Liver (tissue), 8 donors: ENCODE measurements at regions not wholly inside any gene's neighbourhood (a gene's known extent, or its start where the extent isn't known, plus 50 kb on each side); places are given as distances from the start of the nearest gene placed in this dataset.

Experiments
- DNase-seq: peaks from one replicate; pipeline ENCODE4 v3.0.0-alpha.2; 2017; ENCODE audit warnings: low spot score
- H3K27ac ChIP-seq, 2 donors: one replicate each; pipeline ENCODE4 v1.7.0; 2013; ENCODE audit warnings: inconsistent platforms in 2 of 2, low read length in 2 of 2, control low read depth in 1 of 2, low read depth in 1 of 2, mild to moderate bottlenecking in 1 of 2
- H3K27me3 ChIP-seq, 4 donors: one replicate each; pipeline versions ENCODE4 v1.6.1 to v1.7.0; 2013; ENCODE audit warnings: low read length in 3 of 4, inconsistent platforms in 1 of 4, mild to moderate bottlenecking in 1 of 4, moderate library complexity in 1 of 4; ENCODE audit not compliant: control insufficient read depth in 4 of 4, insufficient read depth in 4 of 4
- H3K36me3 ChIP-seq, 4 donors: one replicate each; pipeline versions ENCODE4 v1.6.1 to v1.7.0; 2013; ENCODE audit warnings: low read length in 3 of 4, mild to moderate bottlenecking in 3 of 4, low read depth in 1 of 4, moderate library complexity in 1 of 4; ENCODE audit not compliant: control insufficient read depth in 4 of 4, insufficient read depth in 3 of 4
- H3K4me1 ChIP-seq, 4 donors: one replicate each; pipeline versions ENCODE4 v1.6.1 to v1.7.0; 2013; ENCODE audit warnings: low read length in 3 of 4, mild to moderate bottlenecking in 3 of 4, moderate library complexity in 1 of 4; ENCODE audit not compliant: control insufficient read depth in 4 of 4, insufficient read depth in 4 of 4
- H3K4me3 ChIP-seq, 3 donors: one replicate each; pipeline versions ENCODE4 v1.6.1 to v1.7.0; 2013; ENCODE audit warnings: low read length in 3 of 3, control low read depth in 1 of 3, low read depth in 1 of 3, mild to moderate bottlenecking in 1 of 3
- H3K9ac ChIP-seq, 2 donors: one replicate each; pipeline ENCODE4 v1.7.0; 2013; ENCODE audit warnings: low read length in 2 of 2, mild to moderate bottlenecking in 2 of 2, moderate library complexity in 2 of 2, control low read depth in 1 of 2, low read depth in 1 of 2
- H3K9me3 ChIP-seq, 4 donors: one replicate each; pipeline versions ENCODE4 v1.6.1 to v1.7.0; 2013; ENCODE audit warnings: low read length in 3 of 4; ENCODE audit not compliant: control insufficient read depth in 4 of 4
- ATF3 ChIP-seq: IDR thresholded peaks from 2 replicates; pipeline ENCODE4 v1.6.1; 2016; ENCODE audit warnings: antibody characterized with exemption
- CTCF ChIP-seq: fragments of 150-350 bp; IDR thresholded peaks from 2 replicates; pipeline ENCODE4 v1.5.1; 2017; ENCODE audit warnings: improper control_type of control experiment, low read depth, low read length; ENCODE audit not compliant: missing input control
- EGR1 ChIP-seq, 2 donors: IDR thresholded peaks; 2 replicates each; pipeline ENCODE4 v1.6.1; 2016 to 2018; ENCODE audit warnings: antibody characterized with exemption in 2 of 2, low read depth in 2 of 2
- FOXA1 ChIP-seq: IDR thresholded peaks from 2 replicates; pipeline ENCODE4 v1.6.1; 2016; ENCODE audit warnings: antibody characterized with exemption
- FOXA2 ChIP-seq: IDR thresholded peaks from 2 replicates; pipeline ENCODE4 v1.6.1; 2016; ENCODE audit warnings: antibody characterized with exemption
- GABPA ChIP-seq, 2 donors: IDR thresholded peaks in 1 of 2; conservative IDR thresholded peaks in 1 of 2; 2 replicates each; pipeline ENCODE4 v1.6.1; 2016; ENCODE audit warnings: antibody characterized with exemption in 2 of 2, mild to moderate bottlenecking in 1 of 2, moderate library complexity in 1 of 2
- HNF4A ChIP-seq, 2 donors: conservative IDR thresholded peaks; 2 replicates each; pipeline ENCODE4 v1.6.1; 2016; ENCODE audit warnings: antibody characterized with exemption in 2 of 2, mild to moderate bottlenecking in 2 of 2
- HNF4G ChIP-seq: IDR thresholded peaks from 2 replicates; pipeline ENCODE4 v1.6.1; 2016; ENCODE audit warnings: antibody characterized with exemption
- JUND ChIP-seq, 2 donors: IDR thresholded peaks; 2 replicates each; pipeline ENCODE4 v1.6.1; 2016; ENCODE audit warnings: antibody characterized with exemption in 2 of 2
- MAX ChIP-seq: IDR thresholded peaks from 2 replicates; pipeline ENCODE4 v1.6.1; 2016; ENCODE audit warnings: antibody characterized with exemption
- NR2F2 ChIP-seq: IDR thresholded peaks from 2 replicates; pipeline ENCODE4 v1.6.1; 2016; ENCODE audit warnings: antibody characterized with exemption
- RAD21 ChIP-seq, 2 donors: IDR thresholded peaks; 2 replicates each; pipeline ENCODE4 v1.6.1; 2016; ENCODE audit warnings: antibody characterized with exemption in 2 of 2, mild to moderate bottlenecking in 2 of 2
- REST ChIP-seq: IDR thresholded peaks from 2 replicates; pipeline ENCODE4 v1.6.1; 2016; ENCODE audit warnings: antibody characterized with exemption, mild to moderate bottlenecking
- RXRA ChIP-seq, 2 donors: IDR thresholded peaks; 2 replicates each; pipeline ENCODE4 v1.6.1; 2017 to 2018; ENCODE audit warnings: antibody characterized with exemption in 2 of 2, mild to moderate bottlenecking in 1 of 2
- SP1 ChIP-seq: IDR thresholded peaks from 2 replicates; pipeline ENCODE4 v1.6.1; 2018; ENCODE audit warnings: antibody characterized with exemption, mild to moderate bottlenecking
- TAF1 ChIP-seq: conservative IDR thresholded peaks from 2 replicates; pipeline ENCODE4 v1.6.1; 2016; ENCODE audit warnings: antibody characterized with exemption, mild to moderate bottlenecking
- YY1 ChIP-seq: IDR thresholded peaks from 2 replicates; pipeline ENCODE4 v1.6.1; 2016; ENCODE audit warnings: antibody characterized with exemption, mild to moderate bottlenecking
- ZBTB33 ChIP-seq: IDR thresholded peaks from 2 replicates; pipeline ENCODE4 v1.6.1; 2016; ENCODE audit warnings: antibody characterized with exemption
- WGBS: extraction: QIAGEN DNeasy Blood & Tissue Kit; methylation state at CpG from one replicate; pipeline ENCODE4 v1.1.7; 2013; 5-methylcytosine and 5-hydroxymethylcytosine counted together
- donor health status: healthy.
- donor health status: healthy.
- donor health status: healthy.
- donor health status: healthy.
- donor health status: healthy.

- TF ChIP-seq RAD21 (IDR thresholded peaks at IDR 0.05) (no peak), YY1 (no peak), HNF4G (no peak), JUND (IDR thresholded peaks at IDR 0.05) (no peak), SP1 (no peak), HNF4A (conservative IDR thresholded peaks at IDR 0.05) (no peak), ZBTB33 (no peak), TAF1 (no peak), CTCF (no peak), MAX (no peak), ATF3 (no peak), NR2F2 (no peak), EGR1 (IDR thresholded peaks at IDR 0.05; ENCODE audit: low read depth in 2 of 2) (no peak), FOXA1 (no peak), RXRA (IDR thresholded peaks at IDR 0.05) (no peak), FOXA2 (no peak), REST (no peak), GABPA (IDR thresholded peaks at IDR 0.05 in 1 of 2, conservative IDR thresholded peaks at IDR 0.05 in 1 of 2) (no peak)
- Histone ChIP-seq H3K27ac (no peak overlapping the region), H3K4me3 (no peak overlapping the region), H3K4me1 (no peaks in the 10 kb centered on the region), H3K9ac (no peak overlapping the region), H3K36me3 (no peaks in the 10 kb centered on the region), H3K27me3 (no peaks in the 10 kb centered on the region), H3K9me3 (no peaks in the 10 kb centered on the region)
- WGBS = 70% methylated on average over 1 of the region's 1 CpG
- no peak for DNase-seq
These were observed 437.2 kb downstream of the MDFIC start for GRCh38 chr7:115359119-115359518.

- Histone ChIP-seq H3K27ac (no peak overlapping the region), H3K27me3 (no peaks in the 10 kb centered on the region), H3K4me3 (no peak overlapping the region), H3K4me1 (no peaks in the 10 kb centered on the region), H3K9me3 (no peaks in the 10 kb centered on the region), H3K36me3 (no peaks in the 10 kb centered on the region), H3K9ac (no peak overlapping the region)
- WGBS = 63% methylated on average over 1 of the region's 1 CpG
- DNase-seq = no peak
- no peak for TF ChIP-seq HNF4G
- TF ChIP-seq SP1 = no peak
- TF ChIP-seq RAD21 (IDR thresholded peaks at IDR 0.05) = no peak
- no peak for TF ChIP-seq YY1
- no peak for TF ChIP-seq ZBTB33
- no peak for TF ChIP-seq MAX
- no peak for TF ChIP-seq FOXA2
- no peak for TF ChIP-seq NR2F2
- TF ChIP-seq GABPA (IDR thresholded peaks at IDR 0.05 in 1 of 2, conservative IDR thresholded peaks at IDR 0.05 in 1 of 2) = no peak
- TF ChIP-seq REST = no peak
- no peak for TF ChIP-seq RXRA (IDR thresholded peaks at IDR 0.05)
- TF ChIP-seq FOXA1 = no peak
- no peak for TF ChIP-seq ATF3
- TF ChIP-seq HNF4A (conservative IDR thresholded peaks at IDR 0.05) = no peak
These were observed 435.8 kb downstream of the MDFIC start for GRCh38 chr7:115357703-115357999.
